ENCODE measurements at regions not wholly inside any gene's neighbourhood (a gene's known extent, or its start where the extent isn't known, plus 50 kb on each side); places are given as distances from the start of the nearest gene placed in this dataset.

DNA sequence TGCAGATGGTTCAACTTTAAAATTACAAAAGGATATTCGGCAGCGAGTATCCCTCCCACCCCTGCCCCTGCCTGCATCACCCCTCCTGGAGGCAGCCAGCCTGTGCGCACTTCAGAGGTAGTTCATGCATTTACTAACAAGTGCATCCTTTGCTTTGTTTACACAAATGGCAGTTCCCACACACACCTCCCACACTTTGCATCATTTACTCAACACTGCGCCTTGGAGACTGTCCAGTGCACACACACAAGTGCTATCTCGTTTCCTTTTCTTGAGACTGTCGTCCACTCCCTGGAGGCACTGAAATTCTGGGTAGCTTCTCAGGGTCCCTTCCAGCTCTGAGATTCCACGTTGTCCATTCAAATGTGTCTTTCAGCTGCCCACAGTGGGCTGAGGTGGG, 53.1 kb upstream of the VSX1 start:
- no peak for DNase-seq (ENCODE audit: low spot score)

- no peak for DNase-seq (ENCODE audit: low spot score)
Observed at GRCh38 chr20:25136056-25136455, 54.1 kb upstream of the VSX1 start.

- DNase-seq (ENCODE audit: low spot score) = peak; percentile 44
Observed at GRCh38 chr20:25136643-25137559, 55.0 kb upstream of the VSX1 start.

DNA sequence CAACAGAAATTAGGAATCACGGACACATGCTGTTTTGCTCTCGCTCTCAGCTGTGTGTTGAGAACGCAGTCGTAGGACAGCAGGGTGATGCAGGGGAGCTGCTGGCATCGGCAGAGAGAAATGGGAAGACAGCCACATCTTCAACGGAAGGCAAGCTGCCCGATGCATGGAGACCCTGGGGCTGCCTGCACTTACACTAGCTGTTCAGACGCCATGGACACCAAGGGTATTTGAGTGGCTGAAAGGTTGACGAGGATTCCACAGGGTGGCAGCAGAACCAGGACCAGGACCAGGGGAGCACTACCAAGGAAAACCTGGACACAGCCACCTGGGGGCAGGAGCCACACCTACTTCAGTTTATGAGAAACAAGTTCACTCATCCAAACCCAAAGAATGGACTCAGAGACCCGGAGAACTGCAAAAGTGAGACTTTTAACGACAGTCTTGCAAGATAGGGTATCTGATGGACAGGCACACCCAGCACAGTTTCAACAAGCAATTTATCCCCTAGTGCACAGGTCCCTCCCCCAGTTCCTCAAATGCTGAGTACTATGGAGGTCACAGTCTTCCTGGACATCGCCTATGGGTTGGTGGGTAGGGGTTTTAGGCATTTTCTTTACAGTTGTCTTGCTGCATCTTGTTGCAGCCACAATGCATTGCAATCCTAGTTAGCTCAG, 56.3 kb upstream of the ENTPD6 start:
- peak; percentile 41 for DNase-seq (ENCODE audit: low spot score)

- no peak for DNase-seq (ENCODE audit: low spot score)
Observed at GRCh38 chr20:25140968-25141367, 54.5 kb upstream of the ENTPD6 start.

GRCh38 chr20:25142435-25142834, 53.1 kb upstream of the ENTPD6 start:
- DNase-seq (ENCODE audit: low spot score) = no peak

DNA sequence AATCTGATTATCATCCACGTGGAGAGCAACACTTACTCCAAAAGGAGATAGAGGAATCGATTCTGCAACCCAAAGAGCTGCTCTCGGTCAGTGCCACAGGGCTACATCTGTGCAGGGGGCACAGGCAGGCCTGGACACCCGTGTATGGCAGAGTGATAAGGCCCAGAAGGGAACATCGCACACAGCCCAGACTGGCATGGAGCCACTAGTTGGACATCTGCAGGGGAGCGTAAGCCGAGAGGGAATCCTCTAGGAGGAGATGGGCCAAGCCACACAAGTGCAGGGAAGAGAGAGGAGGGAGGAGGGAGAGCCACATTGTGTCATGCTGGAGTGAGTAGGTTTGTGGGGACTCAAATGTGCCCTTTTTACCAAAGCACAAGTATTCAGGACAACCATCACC, 50.4 kb upstream of the ENTPD6 start:
- DNase-seq (ENCODE audit: low spot score) = no peak
